ENCODE measurements at regions not wholly inside any gene's neighbourhood (a gene's known extent, or its start where the extent isn't known, plus 50 kb on each side); places are given as distances from the start of the nearest gene placed in this dataset.

DNA sequence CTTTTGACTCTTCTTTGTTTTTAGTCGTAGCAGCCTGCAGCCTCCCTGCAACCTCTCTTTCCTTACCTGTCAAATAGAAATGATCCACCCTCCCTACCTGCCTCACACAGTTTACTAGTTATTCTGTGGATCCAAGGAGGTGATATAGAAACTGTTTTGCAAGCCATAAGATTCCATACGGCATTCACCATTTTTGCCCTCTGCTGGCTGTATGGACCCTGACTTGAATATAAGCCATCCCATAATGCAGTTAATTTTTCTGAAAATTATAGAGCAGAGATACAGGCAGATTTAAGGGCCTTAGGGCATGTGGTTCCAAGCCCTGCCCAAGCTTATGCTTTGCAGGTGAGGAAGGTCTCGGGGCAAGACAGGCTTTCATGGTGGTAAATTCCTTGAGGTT is 63.8 kb downstream of the CPN2 start:
- DNase-seq (ENCODE audit: insufficient read length, low spot score) (no peak), FAIRE-seq (no peak)
- TF ChIP-seq POLR2A (IDR thresholded peaks at IDR 0.05; ENCODE audit: low read depth, low read length) = no peak

GRCh38 chr3:194287977-194288706 is 63.0 kb downstream of the CPN2 start:
- FAIRE-seq (no peak), DNase-seq (ENCODE audit: insufficient read length, low spot score) (no peak)
- no peak for TF ChIP-seq POLR2A (IDR thresholded peaks at IDR 0.05; ENCODE audit: low read depth, low read length)
